Astrocyte (in vitro differentiated cells and primary cell): ENCODE measurements at regions not wholly inside any gene's neighbourhood (a gene's known extent, or its start where the extent isn't known, plus 50 kb on each side); places are given as distances from the start of the nearest gene placed in this dataset.

Source experiments
- CTCF ChIP-seq: IDR thresholded peaks from 2 replicates; pipeline ENCODE4 v1.5.1; 2011; ENCODE audit warnings: low read depth, mild to moderate bottlenecking, inconsistent platforms, low read length, moderate library complexity; ENCODE audit not compliant: insufficient read depth
- EZH2 ChIP-seq: IDR thresholded peaks from 2 replicates; pipeline ENCODE4 v1.6.1; 2012; ENCODE audit warnings: mild to moderate bottlenecking, low read length, inconsistent platforms; ENCODE audit not compliant: insufficient read depth

- no peak for TF ChIP-seq CTCF
- TF ChIP-seq EZH2, result no peak
Measured at GRCh38 chr12:59396919-59397318, 198.9 kb upstream of the SLC16A7 start.
